Left kidney (tissue), 1 donor: ENCODE measurements at regions not wholly inside any gene's neighbourhood (a gene's known extent, or its start where the extent isn't known, plus 50 kb on each side); places are given as distances from the start of the nearest gene placed in this dataset.
"Not testable (repeated sequence)": the region's sequence is repeated elsewhere in the genome, so short reads cannot be mapped to it uniquely, and the experiment has no call there.

ENCODE experiments used
- DNase-seq: peaks from one replicate; pipeline ENCODE4 v3.0.0-alpha.2; 2013

- DNase-seq: no peak
These were observed 66.1 kb downstream of the RBMX2 start for GRCh38 chrX:130467936-130468335.

GRCh38 chrX:130468395-130468923, 66.7 kb downstream of the RBMX2 start:
- DNase-seq: no peak

GRCh38 chrX:130482871-130483270, 81.1 kb downstream of the RBMX2 start:
- no peak for DNase-seq

- no peak for DNase-seq
These were observed 84.1 kb downstream of the RBMX2 start for GRCh38 chrX:130485870-130486269.

GRCh38 chrX:130495502-130495901, 93.7 kb downstream of the RBMX2 start:
- not testable (repeated sequence) for DNase-seq

- no peak for DNase-seq
These were observed 95.7 kb downstream of the RBMX2 start for GRCh38 chrX:130497531-130497930.

- no peak for DNase-seq
These were observed 97.0 kb downstream of the RBMX2 start for GRCh38 chrX:130498653-130499274.

GRCh38 chrX:130502016-130502570, 100.3 kb downstream of the RBMX2 start:
- no peak for DNase-seq

GRCh38 chrX:130504019-130504418, 102.2 kb downstream of the RBMX2 start:
- DNase-seq: no peak

GRCh38 chrX:130507015-130507414, 105.2 kb downstream of the RBMX2 start:
- DNase-seq: no peak

GRCh38 chrX:130512534-130512933, 110.7 kb downstream of the RBMX2 start:
- not testable (repeated sequence) for DNase-seq

- DNase-seq: no peak
These were observed 114.3 kb downstream of the RBMX2 start for GRCh38 chrX:130516123-130516522.

GRCh38 chrX:130523460-130524394, 121.9 kb downstream of the RBMX2 start:
- peak; percentile 38 for DNase-seq

- DNase-seq: no peak
These were observed 122.8 kb downstream of the RBMX2 start for GRCh38 chrX:130524476-130525194.

GRCh38 chrX:130529531-130529930, 127.7 kb downstream of the RBMX2 start:
- DNase-seq: no peak

- DNase-seq: no peak
These were observed 129.3 kb downstream of the RBMX2 start for GRCh38 chrX:130531066-130531465.

GRCh38 chrX:130539721-130540321, 138.0 kb downstream of the RBMX2 start:
- DNase-seq: peak; percentile 29

GRCh38 chrX:130543603-130544325, 142.0 kb downstream of the RBMX2 start:
- no peak for DNase-seq

GRCh38 chrX:130545796-130546195, 144.0 kb downstream of the RBMX2 start:
- no peak for DNase-seq

GRCh38 chrX:130549382-130549781, 147.6 kb downstream of the RBMX2 start:
- not testable (repeated sequence) for DNase-seq

GRCh38 chrX:130550351-130550750, 148.6 kb downstream of the RBMX2 start:
- no peak for DNase-seq
